ENCODE measurements at regions not wholly inside any gene's neighbourhood (a gene's known extent, or its start where the extent isn't known, plus 50 kb on each side); places are given as distances from the start of the nearest gene placed in this dataset.

GRCh38 chr15:36344887-36345286 is 234.5 kb upstream of the CDIN1 start:
- DNase-seq (ENCODE audit: low spot score in 2 of 2) = no peak
- TF ChIP-seq POLR2A (IDR thresholded peaks at IDR 0.05) = no peak
- no peak for TF ChIP-seq CTCF (IDR thresholded peaks at IDR 0.05)
- 36 to 48% methylated on average over 2 of the region's 2 CpGs for WGBS, 2 donors
- H3K4me3 ChIP-seq (ENCODE audit: low read depth, poor library complexity, severe bottlenecking) = no peak overlapping the region
- intact Hi-C loops (cut with DNase I; ENCODE audit: low total_unique reads) = no loop called here

GRCh38 chr15:36347272-36347858 is 232.1 kb upstream of the CDIN1 start:
- intact Hi-C loops (cut with DNase I; ENCODE audit: low total_unique reads) = no loop called here
- TF ChIP-seq POLR2A (IDR thresholded peaks at IDR 0.05) (no peak), CTCF (IDR thresholded peaks at IDR 0.05) (no peak)
- DNase-seq (ENCODE audit: low spot score in 2 of 2) = no peak
- no peak overlapping the region for H3K4me3 ChIP-seq (ENCODE audit: low read depth, poor library complexity, severe bottlenecking)

- TF ChIP-seq CTCF (IDR thresholded peaks at IDR 0.05) (no peak), POLR2A (IDR thresholded peaks at IDR 0.05) (no peak)
- no peak overlapping the region for H3K4me3 ChIP-seq (ENCODE audit: low read depth, poor library complexity, severe bottlenecking)
- WGBS, 2 donors = 83 to 84% methylated on average over 4 of the region's 4 CpGs
- DNase-seq (ENCODE audit: low spot score in 2 of 2) = no peak
- intact Hi-C loops (cut with DNase I; ENCODE audit: low total_unique reads) = no loop called here
Observed at GRCh38 chr15:36356466-36356865, 223.0 kb upstream of the CDIN1 start.

GRCh38 chr15:36356978-36357601 is 222.3 kb upstream of the CDIN1 start:
- no peak for DNase-seq (ENCODE audit: low spot score in 2 of 2)
- WGBS, 2 donors = 19 to 23% methylated on average over 8 of the region's 8 CpGs
- H3K4me3 ChIP-seq (ENCODE audit: low read depth, poor library complexity, severe bottlenecking) = no peak overlapping the region
- TF ChIP-seq CTCF (IDR thresholded peaks at IDR 0.05) = no peak
- TF ChIP-seq POLR2A (IDR thresholded peaks at IDR 0.05) = no peak
- intact Hi-C loops (cut with DNase I; ENCODE audit: low total_unique reads) = no loop called here

- DNase-seq (ENCODE audit: low spot score in 2 of 2) = no peak
- intact Hi-C loops (cut with DNase I; ENCODE audit: low total_unique reads) = no loop called here
- 43 to 45% methylated on average over 2 of the region's 2 CpGs for WGBS, 2 donors
- H3K4me3 ChIP-seq (ENCODE audit: low read depth, poor library complexity, severe bottlenecking) = no peak overlapping the region
- TF ChIP-seq CTCF (IDR thresholded peaks at IDR 0.05) = no peak
- TF ChIP-seq POLR2A (IDR thresholded peaks at IDR 0.05) = no peak
Observed at GRCh38 chr15:36358094-36358493, 221.3 kb upstream of the CDIN1 start.

- 81 to 83% methylated on average over 2 of the region's 2 CpGs for WGBS, 2 donors
- intact Hi-C loops (cut with DNase I; ENCODE audit: low total_unique reads) = no loop called here
- DNase-seq (ENCODE audit: low spot score in 2 of 2) = no peak
Observed at GRCh38 chr15:36358523-36358922, 220.9 kb upstream of the CDIN1 start.

More at GRCh38 chr15:36358523-36358922, 220.9 kb upstream of the CDIN1 start:
- TF ChIP-seq POLR2A (IDR thresholded peaks at IDR 0.05) (no peak), CTCF (IDR thresholded peaks at IDR 0.05) (no peak)
- no peak overlapping the region for H3K4me3 ChIP-seq (ENCODE audit: low read depth, poor library complexity, severe bottlenecking)

Data from lower leg skin (tissue), 4 donors.